Peyer's patch (tissue), 4 donors: ENCODE measurements at regions not wholly inside any gene's neighbourhood (a gene's known extent, or its start where the extent isn't known, plus 50 kb on each side); places are given as distances from the start of the nearest gene placed in this dataset.

Experiments used
- DNase-seq, 3 donors: peaks; one replicate each; pipeline ENCODE4 v3.0.0-alpha.2; 2017 to 2019
- H3K27ac ChIP-seq, 4 donors: fragments of 200-600 bp; sonication (generic); one replicate each; pipeline ENCODE4 v1.5.1; 2016 to 2019
- H3K27me3 ChIP-seq, 2 donors: fragments of 200-600 bp; sonication (generic); one replicate each; pipeline ENCODE4 v1.5.1; 2019
- H3K36me3 ChIP-seq, 3 donors: fragments of 200-600 bp; sonication (generic); one replicate each; pipeline ENCODE4 v1.5.1; 2016 to 2019
- H3K4me1 ChIP-seq, 4 donors: fragments of 200-600 bp; sonication (generic); one replicate each; pipeline ENCODE4 v1.5.1; 2016 to 2019
- H3K4me3 ChIP-seq, 4 donors: fragments of 200-600 bp; sonication (generic); 1 replicate in 3 of 4; 2 replicates in 1 of 4; pipeline ENCODE4 v1.5.1; 2016 to 2019; ENCODE audit warnings: mild to moderate bottlenecking in 1 of 4
- H3K9me3 ChIP-seq, 4 donors: fragments of 200-600 bp; sonication (generic); one replicate each; pipeline ENCODE4 v1.5.1; 2016 to 2019; ENCODE audit warnings: mild to moderate bottlenecking in 1 of 4
- CTCF ChIP-seq, 6 experiments: fragments of 450-650 bp in 4 of 6; fragments of 200-600 bp in 2 of 6; sonication (generic) in 1 of 6; IDR thresholded peaks; one replicate each; pipeline ENCODE4 v1.5.1; 2017 to 2019; ENCODE audit warnings: antibody characterized with exemption in 6 of 6, mild to moderate bottlenecking in 3 of 6, moderate library complexity in 1 of 6
- POLR2A ChIP-seq, 2 donors: fragments of 450-650 bp; IDR thresholded peaks; one replicate each; pipeline ENCODE4 v1.5.1; 2017; ENCODE audit warnings: antibody characterized with exemption in 2 of 2, mild to moderate bottlenecking in 2 of 2, moderate library complexity in 2 of 2

DNA sequence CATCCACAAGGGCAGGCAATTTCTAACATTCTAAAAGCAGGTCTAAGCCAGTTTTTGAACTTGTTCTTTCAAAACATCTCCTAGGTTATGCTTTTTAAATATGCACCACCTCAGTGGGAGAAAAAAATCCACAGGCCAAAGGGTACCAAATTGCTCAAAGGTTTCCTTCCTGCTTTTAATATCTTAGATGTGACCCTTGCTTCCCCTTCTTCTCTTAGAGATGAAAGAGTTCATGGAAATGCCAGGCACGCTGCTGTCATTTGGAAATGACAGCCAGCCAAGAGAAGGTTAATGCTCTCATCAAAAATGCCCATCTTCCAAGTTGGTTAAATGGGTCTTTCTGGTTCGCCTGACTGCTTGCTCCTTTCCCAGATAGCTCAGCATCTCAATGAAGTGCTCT, 497.1 kb downstream of the CD83 start:
- Histone ChIP-seq H3K27ac (no peak overlapping the region), H3K36me3 (no peaks in the 10 kb centered on the region), H3K4me3 (no peak overlapping the region), H3K9me3 (no peaks in the 10 kb centered on the region), H3K4me1 (no peaks in the 10 kb centered on the region), H3K27me3 (no peaks in the 10 kb centered on the region)
- TF ChIP-seq CTCF (IDR thresholded peaks at IDR 0.05) (no peak), POLR2A (IDR thresholded peaks at IDR 0.05) (no peak)
- no peak for DNase-seq

DNA sequence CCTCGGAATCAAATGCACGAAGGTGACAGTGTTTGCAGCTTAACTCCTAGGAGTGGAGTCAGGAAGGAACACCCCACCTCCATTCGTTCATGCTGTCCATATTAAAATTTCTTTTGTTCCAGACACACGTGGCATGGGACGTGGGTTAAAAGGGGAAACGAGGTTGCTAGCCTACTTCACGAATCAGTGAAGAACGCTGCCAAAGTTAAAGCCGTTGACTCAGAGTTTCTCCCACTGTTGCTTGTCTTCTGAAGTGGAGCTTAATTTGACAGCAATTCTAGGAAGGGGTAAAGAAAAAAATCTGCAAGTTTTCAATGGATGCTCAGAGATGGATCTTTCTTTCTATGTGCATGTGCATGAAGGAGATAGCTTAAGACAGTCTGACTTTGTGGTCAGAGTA, 499.1 kb downstream of the CD83 start:
- Histone ChIP-seq H3K4me1 (peaks cover 0 to 6% (median 0%) of the 10 kb centered on the region in 4 donors), H3K27ac (no peak overlapping the region), H3K9me3 (no peaks in the 10 kb centered on the region), H3K36me3 (no peaks in the 10 kb centered on the region), H3K27me3 (no peaks in the 10 kb centered on the region), H3K4me3 (no peak overlapping the region)
- no peak for TF ChIP-seq CTCF (IDR thresholded peaks at IDR 0.05)
- TF ChIP-seq POLR2A (IDR thresholded peaks at IDR 0.05) = no peak
- DNase-seq = no peak

DNA sequence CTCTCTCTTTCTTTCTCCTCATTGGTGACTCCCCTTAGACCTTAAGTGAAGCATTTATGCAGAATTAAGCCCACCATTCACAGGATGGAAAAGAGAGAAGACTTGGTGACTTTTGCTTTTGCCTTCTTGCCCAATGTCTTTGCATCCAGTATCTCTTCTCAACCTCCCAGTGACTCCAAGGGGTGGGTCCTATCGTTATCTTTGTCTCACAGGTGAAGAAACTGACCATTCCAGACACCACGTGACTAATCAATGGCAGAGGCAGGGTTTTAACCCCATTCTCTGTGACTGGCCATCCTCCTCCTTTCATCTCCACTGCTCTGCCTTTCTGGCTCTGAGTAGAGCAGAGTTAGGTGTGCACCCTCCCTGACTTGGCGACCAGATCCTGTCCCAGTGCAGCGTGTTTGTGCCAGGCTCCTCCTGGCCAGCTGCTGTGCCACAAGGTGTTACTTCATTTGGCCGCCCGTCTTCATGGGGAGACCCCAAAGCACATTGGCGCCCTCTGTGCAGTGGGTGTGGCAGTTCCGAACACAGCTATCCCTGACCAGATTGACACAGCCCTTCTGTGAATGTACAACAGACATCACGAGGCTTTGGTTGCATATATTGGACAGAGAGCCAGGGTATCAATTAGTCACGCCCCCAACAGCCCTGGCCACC, 501.3 kb downstream of the CD83 start:
- no peak for DNase-seq
- TF ChIP-seq POLR2A (IDR thresholded peaks at IDR 0.05) (no peak), CTCF (IDR thresholded peaks at IDR 0.05) (no peak)
- Histone ChIP-seq H3K9me3 (no peaks in the 10 kb centered on the region), H3K36me3 (no peaks in the 10 kb centered on the region), H3K27me3 (no peaks in the 10 kb centered on the region), H3K4me3 (no peak overlapping the region), H3K4me1 (peaks cover 0 to 23% (median 0%) of the 10 kb centered on the region in 4 donors), H3K27ac (no peak overlapping the region)

GRCh38 chr6:14619419-14619781, 501.8 kb downstream of the CD83 start:
- TF ChIP-seq POLR2A (IDR thresholded peaks at IDR 0.05) = no peak
- TF ChIP-seq CTCF (IDR thresholded peaks at IDR 0.05) = no peak
- Histone ChIP-seq H3K27me3 (no peaks in the 10 kb centered on the region), H3K4me3 (no peak overlapping the region), H3K4me1 (peaks cover 0 to 23% (median 0%) of the 10 kb centered on the region in 4 donors), H3K9me3 (no peaks in the 10 kb centered on the region), H3K36me3 (no peaks in the 10 kb centered on the region), H3K27ac (no peak overlapping the region)
- no peak for DNase-seq

- Histone ChIP-seq H3K4me1 (peaks cover 0 to 23% (median 0%) of the 10 kb centered on the region in 4 donors), H3K27me3 (no peaks in the 10 kb centered on the region), H3K4me3 (no peak overlapping the region), H3K27ac (no peak overlapping the region), H3K9me3 (no peaks in the 10 kb centered on the region), H3K36me3 (no peaks in the 10 kb centered on the region)
- DNase-seq = no peak
- TF ChIP-seq CTCF (IDR thresholded peaks at IDR 0.05) (no peak), POLR2A (IDR thresholded peaks at IDR 0.05) (no peak)
Measured at GRCh38 chr6:14620522-14620921, 502.9 kb downstream of the CD83 start.

DNA sequence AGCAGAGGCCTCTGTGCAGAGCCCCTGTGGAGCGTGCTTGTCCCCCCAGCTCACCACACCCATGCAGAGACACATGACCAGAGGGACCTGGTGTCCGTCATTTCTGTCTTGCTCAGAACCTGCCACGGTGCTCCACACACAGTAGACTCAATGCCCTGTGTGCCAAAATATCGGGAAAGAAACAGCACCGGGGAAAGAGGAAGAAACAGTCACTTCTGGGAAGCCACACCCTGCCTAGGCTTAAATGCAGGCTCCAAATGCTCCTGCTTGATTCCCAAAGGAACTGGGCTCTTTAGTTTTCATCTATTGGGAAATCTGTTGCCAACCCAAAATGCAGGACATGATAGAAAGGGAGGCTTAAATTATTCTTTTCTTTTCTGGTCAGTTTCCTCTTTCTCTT, 503.9 kb downstream of the CD83 start:
- Histone ChIP-seq H3K4me3 (no peak overlapping the region), H3K9me3 (no peaks in the 10 kb centered on the region), H3K27ac (no peak overlapping the region), H3K4me1 (peaks cover 0 to 23% (median 0%) of the 10 kb centered on the region in 4 donors), H3K27me3 (no peaks in the 10 kb centered on the region), H3K36me3 (no peaks in the 10 kb centered on the region)
- DNase-seq = no peak
- TF ChIP-seq POLR2A (IDR thresholded peaks at IDR 0.05) (no peak), CTCF (IDR thresholded peaks at IDR 0.05) (no peak)
